ENCODE measurements at regions not wholly inside any gene's neighbourhood (a gene's known extent, or its start where the extent isn't known, plus 50 kb on each side); places are given as distances from the start of the nearest gene placed in this dataset.

- H3K27ac ChIP-seq (replicated peaks) = no peak overlapping the region
- TF ChIP-seq, protein P1, sequence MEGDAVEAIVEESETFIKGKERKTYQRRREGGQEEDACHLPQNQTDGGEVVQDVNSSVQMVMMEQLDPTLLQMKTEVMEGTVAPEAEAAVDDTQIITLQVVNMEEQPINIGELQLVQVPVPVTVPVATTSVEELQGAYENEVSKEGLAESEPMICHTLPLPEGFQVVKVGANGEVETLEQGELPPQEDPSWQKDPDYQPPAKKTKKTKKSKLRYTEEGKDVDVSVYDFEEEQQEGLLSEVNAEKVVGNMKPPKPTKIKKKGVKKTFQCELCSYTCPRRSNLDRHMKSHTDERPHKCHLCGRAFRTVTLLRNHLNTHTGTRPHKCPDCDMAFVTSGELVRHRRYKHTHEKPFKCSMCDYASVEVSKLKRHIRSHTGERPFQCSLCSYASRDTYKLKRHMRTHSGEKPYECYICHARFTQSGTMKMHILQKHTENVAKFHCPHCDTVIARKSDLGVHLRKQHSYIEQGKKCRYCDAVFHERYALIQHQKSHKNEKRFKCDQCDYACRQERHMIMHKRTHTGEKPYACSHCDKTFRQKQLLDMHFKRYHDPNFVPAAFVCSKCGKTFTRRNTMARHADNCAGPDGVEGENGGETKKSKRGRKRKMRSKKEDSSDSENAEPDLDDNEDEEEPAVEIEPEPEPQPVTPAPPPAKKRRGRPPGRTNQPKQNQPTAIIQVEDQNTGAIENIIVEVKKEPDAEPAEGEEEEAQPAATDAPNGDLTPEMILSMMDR (IDR thresholded peaks at IDR 0.05; ENCODE audit: insufficient read depth, low read length) = no peak
- TF ChIP-seq GABPA (IDR thresholded peaks at IDR 0.05; ENCODE audit: low read depth) (no peak), SPI1 (IDR thresholded peaks at IDR 0.05; ENCODE audit: borderline replicate concordance, low read depth) (no peak), REST (IDR thresholded peaks at IDR 0.05; ENCODE audit: insufficient replicate concordance, low read depth) (no peak), POLR2AphosphoS5 (IDR thresholded peaks at IDR 0.05; ENCODE audit: low read depth) (no peak)
- no peak for DNase-seq (ENCODE audit: low read depth in 1 of 2, low spot score in 1 of 2)
- no peak overlapping the region for H3K4me3 ChIP-seq (replicated peaks; ENCODE audit: insufficient read depth, low read length)
- no peaks in the 10 kb centered on the region for H3K27me3 ChIP-seq (ENCODE audit: insufficient read depth, poor library complexity, severe bottlenecking)
Observed at GRCh38 chr3:147925272-147925671, 516.1 kb downstream of the ZIC1 start.

GRCh38 chr3:147930232-147930807 lies 521.2 kb downstream of the ZIC1 start:
- TF ChIP-seq, protein P1 (IDR thresholded peaks at IDR 0.05; ENCODE audit: insufficient read depth, low read length) = no peak
- TF ChIP-seq GABPA (IDR thresholded peaks at IDR 0.05; ENCODE audit: low read depth) = no peak
- TF ChIP-seq REST (IDR thresholded peaks at IDR 0.05; ENCODE audit: insufficient replicate concordance, low read depth) = no peak
- no peak for TF ChIP-seq SPI1 (IDR thresholded peaks at IDR 0.05; ENCODE audit: borderline replicate concordance, low read depth)
- TF ChIP-seq POLR2AphosphoS5 (IDR thresholded peaks at IDR 0.05; ENCODE audit: low read depth) = no peak
- no peak overlapping the region for H3K27ac ChIP-seq (replicated peaks)
- no peak for DNase-seq (ENCODE audit: low read depth in 1 of 2, low spot score in 1 of 2)
- no peaks in the 10 kb centered on the region for H3K27me3 ChIP-seq (ENCODE audit: insufficient read depth, poor library complexity, severe bottlenecking)
- no peak overlapping the region for H3K4me3 ChIP-seq (replicated peaks; ENCODE audit: insufficient read depth, low read length)

DNA sequence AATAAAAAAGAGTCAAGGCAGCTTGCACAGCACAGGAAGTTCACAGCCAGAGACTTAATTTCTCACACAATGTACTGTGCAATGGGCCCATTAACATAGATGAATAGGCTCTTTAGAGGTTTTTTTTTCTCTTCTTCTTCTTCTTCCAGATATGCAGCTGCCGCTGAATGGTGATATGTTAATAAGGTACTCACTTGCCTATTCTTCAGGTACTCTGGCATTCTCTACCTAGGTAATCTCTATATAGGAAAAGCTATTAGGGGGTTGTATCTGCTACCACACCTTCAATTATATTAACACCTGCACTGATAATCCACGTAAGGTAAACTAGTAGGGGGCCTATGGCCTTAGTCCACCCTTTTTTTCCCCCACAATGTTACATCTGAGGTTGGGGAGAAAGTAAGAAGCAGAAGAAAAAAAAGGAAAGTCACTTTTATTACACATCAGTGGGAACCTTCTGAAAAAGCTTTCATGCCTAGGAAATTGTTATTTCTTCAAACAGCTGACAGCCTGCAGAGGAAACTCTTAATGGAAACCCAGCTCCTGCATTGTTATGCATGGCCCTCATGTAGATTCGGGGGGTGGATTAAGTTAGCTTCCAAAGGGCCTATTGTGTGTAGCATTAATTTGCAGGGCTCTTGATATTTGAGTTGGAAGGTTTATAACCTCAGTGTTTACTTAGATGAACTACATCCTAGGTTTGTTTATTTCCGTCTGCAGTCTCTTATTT lies 525.5 kb downstream of the ZIC1 start:
- no peak overlapping the region for H3K4me3 ChIP-seq (replicated peaks; ENCODE audit: insufficient read depth, low read length)
- TF ChIP-seq POLR2AphosphoS5 (IDR thresholded peaks at IDR 0.05; ENCODE audit: low read depth) (no peak), GABPA (IDR thresholded peaks at IDR 0.05; ENCODE audit: low read depth) (no peak), SPI1 (IDR thresholded peaks at IDR 0.05; ENCODE audit: borderline replicate concordance, low read depth) (no peak), REST (IDR thresholded peaks at IDR 0.05; ENCODE audit: insufficient replicate concordance, low read depth) (no peak)
- TF ChIP-seq, protein P1 (IDR thresholded peaks at IDR 0.05; ENCODE audit: insufficient read depth, low read length) = no peak
- H3K27me3 ChIP-seq (ENCODE audit: insufficient read depth, poor library complexity, severe bottlenecking) = no peaks in the 10 kb centered on the region
- no peak for DNase-seq (ENCODE audit: low read depth in 1 of 2, low spot score in 1 of 2)
- H3K27ac ChIP-seq (replicated peaks) = no peak overlapping the region

Measured in HL-60 (cell line).